GM12875 (cell line): ENCODE measurements at regions not wholly inside any gene's neighbourhood (a gene's known extent, or its start where the extent isn't known, plus 50 kb on each side); places are given as distances from the start of the nearest gene placed in this dataset.

ENCODE experiments used
- H3K4me3 ChIP-seq: one replicate; pipeline ENCODE4 v1.5.1; 2011; ENCODE audit warnings: low read depth, low read length, control low read depth
- TF ChIP-seq, protein P1 (sequence below): IDR thresholded peaks from 2 replicates; pipeline ENCODE4 v1.5.1; 2011; ENCODE audit warnings: low read depth, mild to moderate bottlenecking, control low read depth, inconsistent platforms, low read length, moderate library complexity, borderline replicate concordance; ENCODE audit not compliant: insufficient read depth

DNA sequence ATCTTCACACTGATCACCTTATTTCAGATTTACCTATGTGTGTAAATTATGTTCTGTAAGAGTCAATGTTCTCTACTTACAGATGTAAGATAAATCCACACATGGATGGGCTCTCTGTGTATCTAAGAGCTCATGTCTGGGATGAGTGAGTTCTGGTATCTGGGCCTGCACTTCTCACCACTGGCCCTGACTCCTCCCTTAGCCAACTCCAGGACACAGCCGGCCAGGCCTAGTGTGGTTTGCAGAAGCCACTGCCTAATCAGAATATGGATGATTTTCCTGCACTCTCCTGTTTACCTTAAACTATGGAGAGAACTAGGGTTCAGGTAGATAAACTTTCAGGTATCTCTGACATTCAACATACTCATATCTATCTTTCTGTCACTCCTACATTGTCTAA is 1284.8 kb downstream of the TMEM121 start:
- no peak overlapping the region for H3K4me3 ChIP-seq
- TF ChIP-seq, protein P1, sequence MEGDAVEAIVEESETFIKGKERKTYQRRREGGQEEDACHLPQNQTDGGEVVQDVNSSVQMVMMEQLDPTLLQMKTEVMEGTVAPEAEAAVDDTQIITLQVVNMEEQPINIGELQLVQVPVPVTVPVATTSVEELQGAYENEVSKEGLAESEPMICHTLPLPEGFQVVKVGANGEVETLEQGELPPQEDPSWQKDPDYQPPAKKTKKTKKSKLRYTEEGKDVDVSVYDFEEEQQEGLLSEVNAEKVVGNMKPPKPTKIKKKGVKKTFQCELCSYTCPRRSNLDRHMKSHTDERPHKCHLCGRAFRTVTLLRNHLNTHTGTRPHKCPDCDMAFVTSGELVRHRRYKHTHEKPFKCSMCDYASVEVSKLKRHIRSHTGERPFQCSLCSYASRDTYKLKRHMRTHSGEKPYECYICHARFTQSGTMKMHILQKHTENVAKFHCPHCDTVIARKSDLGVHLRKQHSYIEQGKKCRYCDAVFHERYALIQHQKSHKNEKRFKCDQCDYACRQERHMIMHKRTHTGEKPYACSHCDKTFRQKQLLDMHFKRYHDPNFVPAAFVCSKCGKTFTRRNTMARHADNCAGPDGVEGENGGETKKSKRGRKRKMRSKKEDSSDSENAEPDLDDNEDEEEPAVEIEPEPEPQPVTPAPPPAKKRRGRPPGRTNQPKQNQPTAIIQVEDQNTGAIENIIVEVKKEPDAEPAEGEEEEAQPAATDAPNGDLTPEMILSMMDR = no peak

DNA sequence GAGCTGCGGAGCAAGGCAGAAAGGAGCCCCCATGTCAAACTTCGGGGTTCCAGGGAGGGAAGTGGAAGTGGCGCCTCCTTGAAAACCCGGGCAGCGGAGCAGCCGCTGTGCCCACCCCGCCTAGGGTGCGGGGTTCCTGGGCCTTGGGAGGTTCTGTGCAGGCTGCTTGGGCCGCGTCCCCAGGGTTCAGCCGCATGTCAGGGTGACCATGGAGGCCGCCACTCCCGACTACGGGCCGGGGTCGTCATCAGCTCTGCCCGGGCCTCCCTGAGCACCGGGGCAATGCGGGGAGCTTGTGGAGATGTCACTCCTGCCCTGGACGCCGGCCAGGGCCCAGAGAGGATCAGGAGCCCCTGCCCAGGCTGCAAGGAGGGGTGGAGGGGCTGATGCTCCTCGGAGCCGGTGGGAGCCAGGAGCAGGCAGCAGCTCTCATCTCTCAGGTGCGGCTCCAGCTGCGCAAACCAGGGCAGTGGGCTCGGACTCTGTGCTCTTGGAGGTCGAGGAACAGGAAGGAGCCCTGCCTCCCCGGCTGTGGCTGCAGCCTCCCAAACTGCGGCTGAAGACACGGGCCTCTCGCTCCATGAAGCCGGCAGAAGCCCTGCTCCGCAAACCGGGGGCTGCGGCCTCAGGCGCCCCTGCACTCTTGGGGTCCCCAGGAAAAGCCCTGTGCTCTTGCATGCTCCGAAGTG is 1286.5 kb downstream of the TMEM121 start:
- TF ChIP-seq, protein P1 = no peak
- H3K4me3 ChIP-seq = no peak overlapping the region

DNA sequence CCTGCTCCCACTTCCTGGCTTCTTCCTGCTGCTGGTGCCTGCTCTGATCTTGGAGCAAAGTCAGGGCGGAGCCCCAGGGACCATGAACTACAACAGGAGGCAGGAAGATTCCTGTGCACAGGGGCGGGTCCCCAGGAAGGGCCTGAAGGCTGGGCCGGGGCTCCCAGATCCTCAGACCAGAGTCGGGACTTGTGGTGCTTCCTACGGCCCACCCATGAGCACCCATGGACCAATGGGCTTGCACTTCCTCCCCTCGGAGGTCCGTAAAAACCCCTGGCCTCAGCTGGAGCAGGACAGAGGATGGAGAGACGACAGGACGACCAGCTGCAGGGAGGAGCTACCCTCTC is 1287.1 kb downstream of the TMEM121 start:
- TF ChIP-seq, protein P1 = no peak

DNA sequence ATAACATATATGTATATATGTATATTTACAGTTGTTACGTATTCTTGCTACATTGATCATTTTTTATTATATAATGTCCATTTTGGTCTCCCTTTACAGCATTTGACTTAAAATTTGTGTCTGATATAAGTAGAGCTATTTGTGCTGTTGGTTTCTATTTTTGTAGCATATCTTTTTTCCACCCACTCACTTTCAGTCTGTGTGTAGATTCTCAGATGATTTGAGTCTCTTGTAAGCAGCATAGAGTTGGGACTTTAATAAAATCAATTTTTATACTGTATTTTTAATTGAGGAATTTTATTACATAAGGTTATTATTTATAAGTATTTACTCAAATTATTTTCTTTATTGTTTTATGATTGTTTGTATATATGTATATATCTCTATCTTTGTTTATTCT is 1293.7 kb downstream of the TMEM121 start:
- TF ChIP-seq, protein P1 = no peak
- no peak overlapping the region for H3K4me3 ChIP-seq

More for the DNA sequence above, 1287.1 kb downstream of the TMEM121 start:
- H3K4me3 ChIP-seq = no peak overlapping the region

DNA sequence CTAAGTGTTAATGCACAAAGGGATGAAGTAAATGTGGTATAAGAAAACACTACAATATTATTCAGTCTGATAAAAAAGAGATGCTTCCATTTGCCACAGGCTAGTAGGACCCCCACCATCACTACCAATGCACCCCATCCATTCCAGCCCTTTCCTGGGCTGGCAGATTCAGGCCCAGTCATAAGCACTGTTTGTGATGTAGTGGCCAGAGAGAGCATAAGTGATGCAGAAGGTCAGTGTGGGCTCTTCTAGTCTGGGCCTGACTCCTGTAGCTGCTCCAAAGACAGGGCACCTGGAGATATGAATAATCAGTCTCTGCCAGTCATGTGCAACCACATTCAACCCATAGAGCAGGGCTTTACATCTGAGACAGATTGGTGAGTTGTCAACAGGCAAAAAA is 1294.7 kb downstream of the TMEM121 start:
- H3K4me3 ChIP-seq = no peak overlapping the region
- TF ChIP-seq, protein P1 = no peak

DNA sequence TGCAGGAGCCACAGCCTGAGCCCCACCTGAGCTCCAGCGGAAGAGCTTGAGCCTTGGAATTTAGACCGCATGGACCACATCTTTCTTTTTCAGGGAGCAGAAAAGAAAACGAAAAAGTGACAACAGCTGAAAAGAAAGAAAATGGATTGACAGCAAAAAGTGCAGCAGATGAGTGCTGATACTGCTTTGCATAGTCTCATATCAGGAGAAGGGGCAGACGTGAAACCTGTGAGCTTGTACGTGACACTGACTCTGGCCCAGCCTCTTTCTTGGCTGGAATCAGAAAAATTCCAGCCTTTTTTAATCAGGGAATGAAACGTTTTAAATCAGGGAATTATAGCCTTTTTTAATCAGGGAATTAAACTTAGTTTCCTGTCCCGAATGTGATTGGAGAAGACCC is 1296.5 kb downstream of the TMEM121 start:
- TF ChIP-seq, protein P1 = no peak
- H3K4me3 ChIP-seq = no peak overlapping the region

DNA sequence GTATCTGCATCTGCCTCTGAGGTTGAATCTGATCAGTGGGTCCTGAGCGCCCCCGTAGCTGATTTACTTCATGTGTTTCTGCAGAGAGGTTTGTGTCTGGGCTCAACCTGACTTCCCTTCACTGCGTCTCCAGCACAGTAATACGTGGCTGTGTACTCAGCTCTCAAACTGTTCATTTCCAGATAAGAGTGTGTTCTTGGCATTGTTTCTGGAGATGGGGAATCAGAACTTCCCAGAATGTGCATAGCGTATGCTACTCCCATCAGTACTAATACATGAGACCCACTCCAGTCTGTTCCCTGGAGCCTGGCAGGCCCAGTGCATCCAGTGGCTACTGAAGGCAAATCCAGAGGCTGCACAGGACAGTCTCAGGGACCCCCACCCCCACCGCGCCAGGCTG is 1297.2 kb downstream of the TMEM121 start:
- TF ChIP-seq, protein P1 = no peak

More for the DNA sequence above, 1297.2 kb downstream of the TMEM121 start:
- no peak overlapping the region for H3K4me3 ChIP-seq
